HG03159 (cell line): ENCODE measurements at regions not wholly inside any gene's neighbourhood (a gene's known extent, or its start where the extent isn't known, plus 50 kb on each side); places are given as distances from the start of the nearest gene placed in this dataset.
"Not testable (repeated sequence)": the region's sequence is repeated elsewhere in the genome, so short reads cannot be mapped to it uniquely, and the experiment has no call there.

Experiments used
- ATAC-seq: cut with Tn5 transposase; IDR thresholded peaks from one replicate; pipeline ENCODE4 v1.9.1; 2021; ENCODE audit warnings: mild to moderate bottlenecking, moderate library complexity; ENCODE audit not compliant: unreplicated experiment

GRCh38 chr16:72464597-72465368 is 292.8 kb upstream of the PMFBP1 start:
- ATAC-seq, result no peak

- ATAC-seq, result no peak
These were observed 292.1 kb upstream of the PMFBP1 start for GRCh38 chr16:72464052-72464451.

- no peak for ATAC-seq
These were observed 286.1 kb upstream of the PMFBP1 start for GRCh38 chr16:72458035-72458434.

- no peak for ATAC-seq
These were observed 285.4 kb upstream of the PMFBP1 start for GRCh38 chr16:72457243-72457940.

GRCh38 chr16:72455743-72456659 is 284.0 kb upstream of the PMFBP1 start:
- ATAC-seq, result no peak

- not testable (repeated sequence) for ATAC-seq
These were observed 281.9 kb upstream of the PMFBP1 start for GRCh38 chr16:72453856-72454255.

- no peak for ATAC-seq
These were observed 272.7 kb upstream of the PMFBP1 start for GRCh38 chr16:72444696-72445095.

- ATAC-seq, result no peak
These were observed 271.9 kb upstream of the PMFBP1 start for GRCh38 chr16:72443809-72444208.

GRCh38 chr16:72442385-72443158 is 270.6 kb upstream of the PMFBP1 start:
- ATAC-seq, result no peak

GRCh38 chr16:72437891-72438290 is 265.9 kb upstream of the PMFBP1 start:
- ATAC-seq, result no peak

GRCh38 chr16:72434159-72434558 is 262.2 kb upstream of the PMFBP1 start:
- ATAC-seq, result no peak

- no peak for ATAC-seq
These were observed 258.2 kb upstream of the PMFBP1 start for GRCh38 chr16:72430121-72430520.

GRCh38 chr16:72429671-72430081 is 257.7 kb upstream of the PMFBP1 start:
- no peak for ATAC-seq

- ATAC-seq, result no peak
These were observed 256.9 kb upstream of the PMFBP1 start for GRCh38 chr16:72428681-72429376.

- ATAC-seq, result no peak
These were observed 255.9 kb upstream of the PMFBP1 start for GRCh38 chr16:72427783-72428331.

- no peak for ATAC-seq
These were observed 255.3 kb upstream of the PMFBP1 start for GRCh38 chr16:72427051-72427782.

- no peak for ATAC-seq
These were observed 254.4 kb upstream of the PMFBP1 start for GRCh38 chr16:72426386-72426785.

GRCh38 chr16:72425571-72426341 is 253.8 kb upstream of the PMFBP1 start:
- no peak for ATAC-seq
